ENCODE measurements at regions not wholly inside any gene's neighbourhood (a gene's known extent, or its start where the extent isn't known, plus 50 kb on each side); places are given as distances from the start of the nearest gene placed in this dataset.

GRCh38 chr7:106566196-106566595 is 94.8 kb downstream of the CCDC71L start:
- peaks cover 5 to 12% of the 10 kb centered on the region in 2 experiments; a peak in 2 of 4 replicates for H3K4me1 ChIP-seq (ENCODE audit: control insufficient read depth in 1 of 2, insufficient read depth in 2 of 2, low read length in 2 of 2)
- TF ChIP-seq RAD21 (IDR thresholded peaks at IDR 0.05; ENCODE audit: low read depth) (no peak), ZBTB33 (IDR thresholded peaks at IDR 0.05; ENCODE audit: extremely low read depth, insufficient replicate concordance, low read length) (no peak), REST (IDR thresholded peaks at IDR 0.05; ENCODE audit: low read depth) (no peak), EZH2phosphoT487 (IDR thresholded peaks at IDR 0.05; ENCODE audit: borderline replicate concordance) (no peak), CEBPB (IDR thresholded peaks at IDR 0.05; ENCODE audit: low read depth) (no peak), ZNF274 (IDR thresholded peaks at IDR 0.05; ENCODE audit: low read depth, low read length) (no peak), EGR1 (IDR thresholded peaks at IDR 0.05; ENCODE audit: low read depth) (no peak), POLR2AphosphoS5 (IDR thresholded peaks at IDR 0.05; ENCODE audit: low read depth, low read length) (no peak), CTCF (IDR thresholded peaks at IDR 0.05 in 2 of 3, conservative IDR thresholded peaks at IDR 0.05 in 1 of 3; ENCODE audit: borderline replicate concordance in 1 of 3, insufficient read depth in 1 of 3, low read depth in 2 of 3, low read length in 2 of 3) (no peak)
- H2AFZ ChIP-seq (ENCODE audit: low read depth, low read length, poor library complexity, severe bottlenecking): no peak overlapping the region
- DNase-seq (ENCODE audit: low read depth, low spot score): no peak
- ChIA-PET POLR2A (no interaction called here), CTCF (no interaction called here), RAD21 (ENCODE audit: low non-redundant PET in 1 of 2, low total read pairs in 2 of 2, uncharacterized antibody in 2 of 2, unreplicated experiment in 2 of 2) (no interaction called here)
- H3K79me2 ChIP-seq (ENCODE audit: insufficient read depth, low read length): no peaks in the 10 kb centered on the region
- no peak overlapping the region for H3K4me2 ChIP-seq (ENCODE audit: low read length)
- no peaks in the 10 kb centered on the region for H3K27me3 ChIP-seq (ENCODE audit: insufficient read depth, low read length)
- no peaks in the 10 kb centered on the region; the same call in 1 of the 2 replicates for H3K9me2 ChIP-seq (ENCODE audit: insufficient read depth)
- no peak overlapping the region for H3K4me3 ChIP-seq (replicated peaks in 1 of 2; ENCODE audit: low read depth in 1 of 2, low read length in 2 of 2)
- BruUV-seq (replicated peaks): no TSS peak
- no peak overlapping the region for H3K27ac ChIP-seq (ENCODE audit: low read depth, low read length)
- no peaks in the 10 kb centered on the region for H3K9me3 ChIP-seq (ENCODE audit: control insufficient read depth in 1 of 2, insufficient read depth in 1 of 2, low read depth in 1 of 2, low read length in 2 of 2)
- no peak overlapping the region for H3K9ac ChIP-seq (ENCODE audit: low read length)
- intact Hi-C loops (cut with micrococcal nuclease): no loop called here
- H3K36me3 ChIP-seq (ENCODE audit: control insufficient read depth in 1 of 2, insufficient read depth in 2 of 2, low read length in 2 of 2): no peaks in the 10 kb centered on the region
- H4K20me1 ChIP-seq (ENCODE audit: insufficient read depth): no peaks in the 10 kb centered on the region
- no peak for ATAC-seq

Data from HCT116 (cell line).